NCI-H748 (cell line): ENCODE measurements at regions not wholly inside any gene's neighbourhood (a gene's known extent, or its start where the extent isn't known, plus 50 kb on each side); places are given as distances from the start of the nearest gene placed in this dataset.
A peak's percentile ranks its signal among the peaks of the same experiment; 100 is the strongest.

ENCODE experiments used
- DNase-seq: peaks from one replicate; lab custom pipeline; 2025; ENCODE audit not compliant: unreplicated experiment; lab: John Stamatoyannopoulos, UW

DNA sequence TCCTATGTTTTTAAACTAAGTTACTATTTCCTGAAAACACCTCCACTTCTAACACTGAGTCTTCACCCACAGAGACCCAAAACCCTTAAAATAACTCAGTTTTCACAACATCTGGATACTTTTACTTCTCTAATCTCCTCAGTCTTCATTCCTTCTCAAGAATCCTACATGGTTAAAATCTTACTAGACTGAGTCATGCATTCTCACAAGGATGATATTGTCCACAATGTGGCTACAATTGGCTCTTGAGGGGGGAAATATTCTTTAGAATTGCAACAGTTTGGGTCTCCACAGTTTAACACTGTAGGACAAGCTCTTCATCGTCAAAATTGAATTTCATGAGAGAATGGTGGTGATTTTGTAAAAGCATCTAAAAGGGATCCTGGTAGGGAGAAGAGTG, 397.1 kb downstream of the SLITRK5 start:
- no peak for DNase-seq

- DNase-seq = peak; percentile 39
Observed at GRCh38 chr13:88068975-88069374, 397.8 kb downstream of the SLITRK5 start.

DNA sequence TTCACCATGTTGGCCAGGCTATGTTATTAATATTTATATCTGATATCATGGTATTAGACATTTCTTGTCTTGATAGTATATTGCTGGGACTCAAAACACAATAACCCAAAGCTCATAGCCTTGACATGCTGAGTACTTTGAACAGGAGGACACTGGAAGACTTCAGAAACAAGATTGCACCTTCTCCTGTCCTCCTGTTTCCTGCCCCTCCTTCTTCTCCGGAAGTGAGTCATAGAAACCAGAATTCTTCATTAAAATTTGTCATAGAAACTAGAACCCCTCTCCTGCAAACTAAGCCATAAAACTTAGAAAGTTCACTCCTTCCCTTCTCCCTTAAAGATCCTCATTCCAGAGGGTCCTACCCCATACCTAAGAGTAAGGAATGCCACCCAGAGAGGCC, 400.2 kb downstream of the SLITRK5 start:
- no peak for DNase-seq

DNA sequence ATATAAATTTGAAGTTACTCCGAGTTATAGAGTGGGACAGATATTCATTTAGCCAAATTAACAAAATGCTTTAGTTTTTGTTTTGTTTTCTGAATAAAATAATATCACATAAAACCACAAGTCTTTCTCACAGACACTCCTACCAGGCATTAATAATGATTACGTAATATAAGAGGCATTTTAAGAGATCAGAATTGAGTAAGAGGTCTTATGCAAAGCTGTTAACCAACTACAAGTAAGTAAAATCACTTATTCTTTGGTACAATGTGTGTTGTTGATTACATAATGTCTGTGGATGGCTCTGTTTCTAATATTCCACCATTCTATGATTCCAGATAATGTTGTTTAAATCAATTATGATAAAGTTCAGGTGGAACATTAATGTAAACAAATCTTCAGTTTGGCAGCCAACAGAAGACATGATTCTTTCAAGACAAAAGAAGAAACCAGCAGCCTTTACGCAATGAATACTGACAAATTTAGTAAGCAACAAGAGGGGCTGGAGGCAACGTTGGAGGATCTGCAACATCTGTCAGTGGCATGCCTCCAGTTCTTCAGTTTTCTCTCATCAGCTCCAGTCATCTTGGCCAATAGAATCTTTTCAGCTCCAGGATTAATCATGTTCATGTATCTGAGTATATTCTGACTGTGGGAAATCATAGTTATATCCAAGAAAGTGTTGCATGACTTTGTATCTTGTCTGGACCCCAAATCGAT, 403.8 kb downstream of the SLITRK5 start:
- no peak for DNase-seq

- no peak for DNase-seq
Observed at GRCh38 chr13:88085036-88085435, 413.9 kb downstream of the SLITRK5 start.

- no peak for DNase-seq
Observed at GRCh38 chr13:88086577-88086976, 415.4 kb downstream of the SLITRK5 start.

DNA sequence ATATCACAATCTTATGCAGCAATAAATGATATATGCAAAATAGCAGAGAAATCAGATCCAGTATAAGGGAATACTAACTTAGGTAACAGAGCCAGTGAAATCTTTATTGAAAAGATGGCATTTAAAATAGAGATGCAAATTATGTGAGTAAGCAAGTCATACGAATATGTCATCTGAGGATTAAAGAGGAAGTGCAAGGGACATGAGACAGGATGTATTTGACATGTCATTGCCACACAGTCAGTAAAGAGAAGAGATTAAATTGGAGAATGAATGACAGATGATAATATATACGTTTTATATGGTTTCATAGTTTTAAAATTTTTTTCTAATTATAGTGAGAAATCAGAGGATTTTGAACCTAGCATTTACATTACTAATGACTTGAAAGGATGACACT, 426.4 kb downstream of the SLITRK5 start:
- no peak for DNase-seq

DNA sequence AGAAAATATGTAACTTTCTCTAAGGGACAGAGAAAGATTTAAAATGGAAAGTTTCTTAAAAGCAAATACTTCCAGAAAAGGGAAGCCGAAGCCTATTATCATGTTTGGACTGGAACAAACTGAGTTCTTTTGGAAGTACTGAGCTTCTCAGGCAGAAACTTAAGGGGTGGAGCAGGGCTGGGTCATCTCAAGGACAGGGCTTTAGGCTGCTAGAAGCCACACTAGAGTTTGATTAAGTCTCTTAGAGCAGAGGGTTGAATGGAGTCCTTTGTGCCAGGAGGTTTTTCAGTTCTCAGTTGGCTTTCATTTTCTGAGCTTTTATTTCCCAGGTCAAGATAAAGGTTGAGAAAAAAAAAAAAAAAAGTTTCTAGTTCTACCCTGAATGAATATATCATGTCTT, 432.7 kb downstream of the SLITRK5 start:
- DNase-seq = no peak

DNA sequence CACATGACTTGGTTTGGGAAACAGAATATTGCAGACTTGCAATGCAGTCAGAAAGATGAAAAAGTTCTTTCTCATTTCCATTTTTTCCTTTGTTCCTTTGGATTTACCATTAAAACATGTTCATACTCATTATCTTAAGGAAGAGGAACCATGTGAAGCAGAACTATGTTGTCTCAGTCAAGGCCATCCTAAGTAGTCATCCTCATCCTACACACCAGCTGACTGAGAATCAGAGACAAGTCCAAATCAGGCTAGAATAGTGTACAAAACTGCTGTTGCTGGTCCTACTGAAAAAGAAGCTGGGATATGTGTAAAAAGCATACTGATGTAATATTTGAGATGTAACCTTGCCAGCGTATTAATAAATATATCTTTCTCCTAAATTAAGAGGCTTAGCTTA, 433.4 kb downstream of the SLITRK5 start:
- no peak for DNase-seq

DNA sequence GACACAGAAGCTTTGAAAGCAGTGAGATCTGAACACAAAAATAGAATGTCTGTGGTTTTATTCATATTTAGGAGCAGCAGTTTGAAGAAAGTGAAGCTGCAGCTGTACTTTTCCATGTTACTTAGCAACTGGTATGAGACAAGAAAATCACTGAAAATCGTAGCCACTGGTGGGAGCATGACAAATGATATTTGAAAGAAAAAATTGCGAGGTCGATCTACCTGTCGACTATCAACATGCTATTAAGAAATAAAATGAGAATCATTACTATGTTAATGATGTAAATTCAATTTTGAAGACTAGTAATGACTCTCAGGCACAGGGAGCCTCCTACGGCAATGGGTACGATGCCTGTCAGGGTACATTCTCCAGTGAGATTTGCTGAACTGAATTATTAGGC, 436.4 kb downstream of the SLITRK5 start:
- DNase-seq = no peak

- no peak for DNase-seq
Observed at GRCh38 chr13:88112526-88112925, 441.4 kb downstream of the SLITRK5 start.

- DNase-seq = peak; percentile 10
Observed at GRCh38 chr13:88115976-88116375, 444.8 kb downstream of the SLITRK5 start.

DNA sequence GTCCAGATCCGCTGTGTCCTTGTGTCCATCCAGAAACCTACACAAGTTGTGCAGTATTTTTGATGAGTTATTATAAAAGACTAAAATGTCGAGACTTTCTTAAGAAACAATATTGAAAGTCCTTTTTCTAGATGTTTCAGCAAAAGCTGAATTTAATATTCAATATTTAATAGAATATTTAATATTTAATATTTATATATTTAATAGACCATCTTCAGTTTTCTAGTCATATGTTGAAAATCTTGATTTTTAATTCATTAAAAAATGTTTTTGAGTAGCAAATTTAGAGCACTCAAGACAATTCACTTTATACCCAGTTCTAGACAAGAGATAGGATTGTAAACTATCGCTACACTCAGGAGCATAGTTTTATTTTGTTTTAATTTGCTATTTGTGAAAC, 447.8 kb downstream of the SLITRK5 start:
- no peak for DNase-seq

- no peak for DNase-seq
Observed at GRCh38 chr13:88124142-88124541, 453.0 kb downstream of the SLITRK5 start.

GRCh38 chr13:88125055-88125454, 453.9 kb downstream of the SLITRK5 start:
- DNase-seq = no peak

GRCh38 chr13:88136098-88136790, 465.1 kb downstream of the SLITRK5 start:
- no peak for DNase-seq

GRCh38 chr13:88142653-88143052, 471.5 kb downstream of the SLITRK5 start:
- peak; percentile 20 for DNase-seq

GRCh38 chr13:88144580-88144979, 473.4 kb downstream of the SLITRK5 start:
- no peak for DNase-seq

DNA sequence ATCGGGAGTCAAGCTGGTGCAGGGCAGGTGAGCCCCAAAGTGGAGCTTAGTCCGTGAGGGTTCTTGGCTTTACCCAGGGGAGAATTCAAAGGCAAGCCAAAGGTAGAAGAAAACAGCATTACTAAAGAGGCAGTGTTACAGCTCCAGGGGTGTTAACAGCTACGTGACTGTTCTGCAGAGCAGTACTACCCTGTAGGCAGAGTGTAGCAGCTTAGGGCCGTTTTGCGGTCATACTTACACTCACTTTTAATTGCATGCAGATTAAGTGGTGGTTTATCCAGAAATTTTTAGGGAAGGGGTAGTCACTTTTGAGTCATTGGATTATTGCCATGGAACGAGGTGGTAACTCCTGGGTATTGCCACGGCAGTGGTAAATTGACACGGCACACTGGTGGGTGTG, 482.2 kb downstream of the SLITRK5 start:
- DNase-seq = no peak

DNA sequence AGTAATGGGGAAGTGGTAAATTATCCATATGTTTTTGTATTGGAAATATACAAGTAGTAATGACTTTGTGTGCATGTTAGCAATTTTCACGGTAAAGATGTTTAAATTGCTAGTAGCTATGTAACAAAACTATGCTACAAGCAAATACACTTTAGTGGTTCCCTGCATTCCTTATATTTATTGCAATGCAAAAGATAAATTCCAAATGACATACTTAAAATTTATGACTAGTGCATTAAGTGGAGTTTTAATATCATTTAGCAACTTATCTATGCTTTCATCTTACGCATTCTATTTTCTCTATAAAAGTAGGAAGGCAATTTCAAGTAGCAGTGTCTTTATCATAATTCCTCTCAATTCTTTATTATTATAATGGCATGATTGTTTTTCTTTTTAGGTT, 482.8 kb downstream of the SLITRK5 start:
- no peak for DNase-seq

GRCh38 chr13:88162076-88162702, 491.0 kb downstream of the SLITRK5 start:
- DNase-seq = peak; percentile 77

GRCh38 chr13:88176231-88176630, 505.1 kb downstream of the SLITRK5 start:
- no peak for DNase-seq
